ENCODE measurements at regions not wholly inside any gene's neighbourhood (a gene's known extent, or its start where the extent isn't known, plus 50 kb on each side); places are given as distances from the start of the nearest gene placed in this dataset.

DNA sequence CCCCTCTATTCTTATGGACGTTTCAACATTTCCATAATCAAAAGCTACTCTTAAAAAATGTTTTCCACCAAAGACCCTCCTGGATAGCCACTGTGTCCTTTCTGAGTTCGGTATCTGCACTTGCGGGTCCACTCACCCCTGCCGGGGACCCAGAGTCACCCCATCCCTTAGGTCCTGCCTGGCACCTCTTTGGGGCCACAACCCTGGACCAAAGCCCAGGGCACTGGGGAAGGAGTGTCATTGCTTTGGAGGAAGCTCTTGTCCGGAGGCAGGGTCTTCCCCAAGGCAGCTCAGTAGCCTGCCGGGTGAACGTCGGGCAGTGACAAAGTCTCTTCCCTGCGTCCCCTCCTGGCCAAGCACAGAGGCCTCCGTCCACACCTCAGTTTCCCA lies 129.6 kb downstream of the RFLNA start:
- Mint-ChIP-seq H3K4me3 (no peak overlapping the region), H3K9me3 (no peaks in the 10 kb centered on the region), H3K27me3 (ENCODE audit: insufficient read depth) (no peaks in the 10 kb centered on the region), H3K4me1 (ENCODE audit: low read depth) (no peaks in the 10 kb centered on the region), H3K36me3 (ENCODE audit: low read depth) (peaks cover 10% of the 10 kb centered on the region), H3K27ac (no peak overlapping the region)
- intact Hi-C loops (cut with micrococcal nuclease), result no loop called here
- DNase-seq (ENCODE audit: low spot score), result no peak

DNA sequence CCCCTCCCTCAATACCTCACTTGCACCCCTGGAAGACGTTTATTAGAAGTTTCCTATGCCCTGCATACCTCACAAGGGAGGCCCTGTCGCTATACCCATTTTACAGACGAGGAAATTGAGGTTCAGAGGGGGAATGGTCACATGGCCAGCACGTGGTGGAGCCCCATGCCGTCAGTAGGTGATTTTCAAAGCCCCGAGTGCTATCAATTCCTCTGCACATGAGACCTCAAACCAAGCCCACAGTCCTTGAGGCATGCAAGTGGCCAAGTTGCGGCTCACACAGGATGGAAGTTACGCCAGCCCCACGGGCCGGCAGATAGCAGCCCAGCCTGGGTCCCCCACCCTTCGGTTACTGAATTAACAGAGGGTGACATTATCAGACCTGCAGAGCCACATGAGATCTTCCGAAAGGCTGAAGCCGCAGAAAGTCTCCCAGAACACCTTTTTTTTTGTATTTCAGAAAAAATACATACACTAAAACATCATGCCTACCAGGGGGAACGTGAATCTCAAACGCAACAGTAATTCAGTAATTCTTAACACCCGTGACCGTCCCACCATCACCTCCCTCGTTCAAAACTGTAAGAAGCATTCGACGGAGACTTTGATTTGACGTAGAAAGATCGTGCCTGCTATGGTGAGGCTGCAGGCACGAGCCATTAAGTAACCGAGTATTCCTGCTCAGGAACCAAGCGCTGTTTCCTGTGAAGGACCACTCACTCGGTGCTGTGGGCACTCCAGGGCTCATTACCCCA lies 129.0 kb downstream of the RFLNA start:
- Mint-ChIP-seq H3K27me3 (ENCODE audit: insufficient read depth) (no peaks in the 10 kb centered on the region), H3K4me3 (no peak overlapping the region), H3K27ac (no peak overlapping the region), H3K4me1 (ENCODE audit: low read depth) (no peaks in the 10 kb centered on the region), H3K9me3 (no peaks in the 10 kb centered on the region), H3K36me3 (ENCODE audit: low read depth) (peaks cover 14% of the 10 kb centered on the region)
- no peak for DNase-seq (ENCODE audit: low spot score)
- intact Hi-C loops (cut with micrococcal nuclease), result no loop called here

DNA sequence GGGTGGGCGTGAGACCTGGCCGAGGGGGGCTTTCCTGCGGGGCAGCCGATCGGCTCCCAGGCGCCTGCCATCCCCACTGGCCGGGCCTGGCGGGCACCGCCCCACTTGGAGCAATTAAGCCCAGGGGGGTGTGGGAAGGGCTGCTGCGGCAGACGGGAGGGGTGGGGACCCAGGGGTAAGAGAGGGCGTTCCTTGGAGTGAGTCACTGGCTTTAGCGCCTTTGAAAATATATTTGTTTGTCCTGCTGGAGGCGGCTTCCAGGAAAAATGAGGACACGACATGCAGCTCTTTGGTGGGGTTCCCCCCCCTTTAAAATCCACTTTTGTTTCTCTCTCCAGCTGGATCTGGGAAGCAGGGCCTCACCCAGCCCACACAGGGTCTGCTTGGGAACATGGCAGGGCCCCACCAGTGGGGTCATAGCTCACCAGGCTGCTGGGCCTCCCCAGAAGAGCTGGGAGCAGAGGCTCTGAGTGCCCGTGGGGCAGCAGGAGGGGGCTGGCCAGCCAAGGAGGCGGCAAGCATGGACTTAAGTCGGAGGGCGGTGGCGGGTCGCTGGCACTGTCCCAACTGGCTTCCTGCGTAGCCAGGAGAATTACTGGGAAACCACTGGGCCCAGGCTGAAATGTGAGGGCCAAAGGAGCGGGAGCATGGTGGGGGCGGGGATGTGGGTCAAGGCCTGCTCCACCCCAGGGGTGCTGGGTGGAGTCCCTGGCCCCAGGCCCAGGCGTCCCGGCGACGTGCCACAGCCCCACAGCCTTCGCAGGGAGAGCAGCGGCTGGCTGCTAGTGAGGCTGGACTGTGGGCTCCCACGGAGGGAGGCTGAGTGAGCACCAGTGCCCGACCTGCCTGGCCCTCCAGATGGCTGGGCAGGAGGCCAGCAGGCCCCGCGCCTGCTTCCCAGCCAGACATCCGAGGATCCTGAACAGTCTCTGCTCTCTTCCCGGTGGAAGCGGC lies 128.0 kb downstream of the RFLNA start:
- peaks cover 15% of the 10 kb centered on the region for H3K36me3 Mint-ChIP-seq (ENCODE audit: low read depth)
- DNase-seq (ENCODE audit: low spot score), result no peak
- no peaks in the 10 kb centered on the region for H3K9me3 Mint-ChIP-seq
- H3K4me1 Mint-ChIP-seq (ENCODE audit: low read depth), result no peaks in the 10 kb centered on the region
- intact Hi-C loops (cut with micrococcal nuclease), result no loop called here
- no peaks in the 10 kb centered on the region for H3K27me3 Mint-ChIP-seq (ENCODE audit: insufficient read depth)
- H3K4me3 Mint-ChIP-seq, result no peak overlapping the region
- H3K27ac Mint-ChIP-seq, result no peak overlapping the region

- Mint-ChIP-seq H3K4me1 (ENCODE audit: low read depth) (no peaks in the 10 kb centered on the region), H3K36me3 (ENCODE audit: low read depth) (peaks cover 17% of the 10 kb centered on the region), H3K27ac (no peak overlapping the region), H3K27me3 (ENCODE audit: insufficient read depth) (no peaks in the 10 kb centered on the region), H3K9me3 (no peaks in the 10 kb centered on the region), H3K4me3 (no peak overlapping the region)
- no peak for DNase-seq (ENCODE audit: low spot score)
- intact Hi-C loops (cut with micrococcal nuclease), result no loop called here
These were observed 127.3 kb downstream of the RFLNA start for GRCh38 chr12:124422142-124422569.

- H3K9me3 Mint-ChIP-seq, result no peaks in the 10 kb centered on the region
- H3K36me3 Mint-ChIP-seq (ENCODE audit: low read depth), result peaks cover 15% of the 10 kb centered on the region
- intact Hi-C loops (cut with micrococcal nuclease), result no loop called here
- no peak overlapping the region for H3K27ac Mint-ChIP-seq
- H3K4me1 Mint-ChIP-seq (ENCODE audit: low read depth), result no peaks in the 10 kb centered on the region
- H3K4me3 Mint-ChIP-seq, result no peak overlapping the region
- H3K27me3 Mint-ChIP-seq (ENCODE audit: insufficient read depth), result no peaks in the 10 kb centered on the region
- no peak for DNase-seq (ENCODE audit: low spot score)
These were observed 126.2 kb downstream of the RFLNA start for GRCh38 chr12:124420996-124421674.

- Mint-ChIP-seq H3K9me3 (no peaks in the 10 kb centered on the region), H3K4me3 (no peak overlapping the region), H3K36me3 (ENCODE audit: low read depth) (peaks cover 11% of the 10 kb centered on the region), H3K4me1 (ENCODE audit: low read depth) (no peaks in the 10 kb centered on the region), H3K27ac (no peak overlapping the region), H3K27me3 (ENCODE audit: insufficient read depth) (no peaks in the 10 kb centered on the region)
- intact Hi-C loops (cut with micrococcal nuclease), result no loop called here
- DNase-seq (ENCODE audit: low spot score), result no peak
These were observed 125.4 kb downstream of the RFLNA start for GRCh38 chr12:124420041-124420995.

- no peak overlapping the region for H3K4me3 Mint-ChIP-seq
- peaks cover 9% of the 10 kb centered on the region for H3K36me3 Mint-ChIP-seq (ENCODE audit: low read depth)
These were observed 124.6 kb downstream of the RFLNA start for GRCh38 chr12:124419292-124420040.

DNA sequence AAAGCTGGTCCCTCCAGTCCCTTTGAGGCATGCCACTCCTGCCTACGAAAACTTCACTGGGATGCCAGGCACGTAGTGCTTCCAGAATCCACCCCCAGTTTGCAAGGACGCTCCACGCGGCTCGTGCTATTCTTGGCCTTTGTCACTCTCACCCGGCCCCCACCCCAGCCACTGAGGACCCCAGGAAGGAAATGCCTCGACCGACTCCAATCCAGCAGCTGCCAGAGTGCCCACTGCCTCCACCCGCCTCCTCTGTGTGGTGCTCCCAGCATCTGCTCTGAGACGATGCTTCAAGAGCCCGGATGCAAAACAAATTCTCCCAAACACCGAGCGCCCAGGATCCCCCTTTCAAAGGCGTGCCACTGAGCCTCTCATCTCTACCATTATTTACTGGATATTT lies 123.9 kb downstream of the RFLNA start:
- no peak overlapping the region for H3K27ac Mint-ChIP-seq
- no peak overlapping the region for H3K4me3 Mint-ChIP-seq
- intact Hi-C loops (cut with micrococcal nuclease), result no loop called here
- peaks cover 9% of the 10 kb centered on the region for H3K36me3 Mint-ChIP-seq (ENCODE audit: low read depth)
- DNase-seq (ENCODE audit: low spot score), result no peak
- H3K4me1 Mint-ChIP-seq (ENCODE audit: low read depth), result no peaks in the 10 kb centered on the region
- no peaks in the 10 kb centered on the region for H3K9me3 Mint-ChIP-seq
- H3K27me3 Mint-ChIP-seq (ENCODE audit: insufficient read depth), result no peaks in the 10 kb centered on the region

More at GRCh38 chr12:124419292-124420040, 124.6 kb downstream of the RFLNA start:
- DNase-seq (ENCODE audit: low spot score), result no peak
- Mint-ChIP-seq H3K27ac (no peak overlapping the region), H3K27me3 (ENCODE audit: insufficient read depth) (no peaks in the 10 kb centered on the region), H3K9me3 (no peaks in the 10 kb centered on the region), H3K4me1 (ENCODE audit: low read depth) (no peaks in the 10 kb centered on the region)
- intact Hi-C loops (cut with micrococcal nuclease), result no loop called here

DNA sequence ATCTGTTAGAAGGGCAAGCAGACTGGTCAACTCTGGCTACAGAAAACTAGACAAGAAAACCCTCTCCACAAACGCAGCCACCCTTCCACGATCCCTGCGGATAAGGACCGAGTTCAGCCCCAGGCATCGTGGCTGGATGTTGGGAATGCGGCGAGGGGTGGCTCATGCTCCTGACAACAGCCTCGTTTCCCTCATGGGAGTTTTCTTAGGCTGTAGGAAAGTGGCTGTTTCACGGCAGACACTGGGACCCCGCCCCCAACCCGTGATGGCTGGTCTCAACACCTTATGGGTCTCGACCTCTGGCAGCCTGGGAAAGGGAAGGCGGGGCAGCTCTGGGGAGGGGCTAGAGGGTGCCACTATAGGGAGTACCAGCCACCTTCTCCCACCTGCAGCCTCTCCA lies 123.3 kb downstream of the RFLNA start:
- no peak overlapping the region for H3K4me3 Mint-ChIP-seq
- no peaks in the 10 kb centered on the region for H3K27me3 Mint-ChIP-seq (ENCODE audit: insufficient read depth)
- H3K4me1 Mint-ChIP-seq (ENCODE audit: low read depth), result no peaks in the 10 kb centered on the region
- H3K9me3 Mint-ChIP-seq, result no peaks in the 10 kb centered on the region
- no peak overlapping the region for H3K27ac Mint-ChIP-seq
- intact Hi-C loops (cut with micrococcal nuclease), result no loop called here
- peaks cover 9% of the 10 kb centered on the region for H3K36me3 Mint-ChIP-seq (ENCODE audit: low read depth)
- DNase-seq (ENCODE audit: low spot score), result no peak

DNA sequence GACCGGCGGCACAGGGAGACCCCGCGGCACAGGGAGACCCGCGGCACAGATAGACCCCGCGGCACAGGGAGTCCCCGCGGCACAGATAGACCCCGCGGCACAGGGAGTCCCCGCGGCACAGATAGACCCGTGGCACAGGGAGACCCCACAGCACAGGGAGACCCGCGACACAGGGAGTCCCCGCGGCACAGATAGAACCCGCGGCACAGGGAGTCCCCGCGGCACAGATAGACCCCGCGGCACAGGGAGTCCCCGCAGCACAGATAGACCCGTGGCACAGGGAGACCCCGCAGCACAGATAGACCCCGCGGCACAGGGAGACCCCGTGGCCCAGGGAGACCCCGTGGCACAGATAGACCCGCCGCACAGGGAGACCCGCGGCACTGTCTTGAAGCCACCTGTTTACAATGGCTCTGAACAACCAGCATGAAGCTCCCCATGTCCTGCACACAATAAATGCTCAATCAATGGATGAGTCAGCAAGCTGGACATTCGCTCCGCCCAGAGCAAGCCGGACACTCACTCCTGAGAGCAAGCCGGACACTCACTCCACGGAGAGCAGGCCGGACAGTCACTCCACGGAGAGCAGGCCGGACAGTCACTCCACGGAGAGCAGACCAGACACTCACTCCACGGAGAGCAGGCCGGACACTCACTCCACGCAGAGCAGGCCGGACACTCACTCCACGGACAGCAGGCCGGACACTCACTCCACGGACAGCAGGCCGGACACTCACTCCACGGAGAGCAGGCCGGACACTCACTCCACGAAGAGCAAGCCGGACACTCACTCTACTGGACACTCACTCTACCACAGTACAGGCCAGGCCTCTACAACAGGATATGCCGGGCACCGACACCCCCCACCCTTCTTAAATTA lies 121.9 kb downstream of the RFLNA start:
- intact Hi-C loops (cut with micrococcal nuclease), result no loop called here

DNA sequence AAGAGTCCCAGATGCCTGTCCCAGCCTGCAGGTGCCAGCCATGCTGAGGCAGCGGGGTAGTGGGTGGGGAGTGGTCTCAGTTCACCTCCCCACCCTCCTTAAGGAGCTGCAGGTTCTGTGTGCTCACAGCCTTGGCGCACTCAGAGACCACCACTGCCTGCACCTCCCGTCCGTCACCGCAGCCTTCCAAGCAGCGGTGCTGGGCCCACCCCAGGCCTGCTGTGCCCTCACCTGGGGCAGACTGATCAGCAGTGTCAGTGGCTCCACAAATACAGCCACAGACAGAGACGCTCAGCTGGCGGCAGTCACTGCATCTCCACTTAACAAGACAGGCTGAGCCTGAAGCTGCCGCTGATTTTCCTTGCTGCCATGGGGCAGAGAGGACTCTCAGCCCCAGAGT lies 120.2 kb downstream of the RFLNA start:
- Mint-ChIP-seq H3K36me3 (ENCODE audit: low read depth) (peaks cover 11% of the 10 kb centered on the region), H3K9me3 (no peaks in the 10 kb centered on the region), H3K4me1 (ENCODE audit: low read depth) (no peaks in the 10 kb centered on the region), H3K4me3 (no peak overlapping the region), H3K27me3 (ENCODE audit: insufficient read depth) (no peaks in the 10 kb centered on the region), H3K27ac (no peak overlapping the region)
- intact Hi-C loops (cut with micrococcal nuclease), result no loop called here
- DNase-seq (ENCODE audit: low spot score), result no peak

More for the DNA sequence above, 121.9 kb downstream of the RFLNA start:
- H3K36me3 Mint-ChIP-seq (ENCODE audit: low read depth), result peaks cover 9% of the 10 kb centered on the region
- no peaks in the 10 kb centered on the region for H3K27me3 Mint-ChIP-seq (ENCODE audit: insufficient read depth)
- no peaks in the 10 kb centered on the region for H3K9me3 Mint-ChIP-seq
- no peak overlapping the region for H3K4me3 Mint-ChIP-seq
- DNase-seq (ENCODE audit: low spot score), result no peak
- no peak overlapping the region for H3K27ac Mint-ChIP-seq
- no peaks in the 10 kb centered on the region for H3K4me1 Mint-ChIP-seq (ENCODE audit: low read depth)
